SK-N-SH (cell line): ENCODE measurements at regions not wholly inside any gene's neighbourhood (a gene's known extent, or its start where the extent isn't known, plus 50 kb on each side); places are given as distances from the start of the nearest gene placed in this dataset.

ENCODE experiments used
- CTCF ChIA-PET: fragments of 300-600, 350-600 bp; formaldehyde crosslinking; extraction: SDS; loops from one replicate; lab custom pipeline; 2021; lab: Yijun Ruan, JAX
- POLR2A ChIA-PET: fragments of 350-600 bp; sonication (Branson Sonifier 250); formaldehyde crosslinking; extraction: SDS; loops from one replicate; lab custom pipeline; 2020; ENCODE audit warnings: antibody characterized with exemption, inconsistent platforms; lab: Yijun Ruan, JAX
- DNase-seq: peaks from one replicate; pipeline ENCODE4 v3.0.0; 2012
- H2AFZ ChIP-seq: fragments of 200-600 bp; sonication (generic); 2 replicates; pipeline ENCODE4 v1.8.1; 2016; ENCODE audit warnings: antibody characterized with exemption, mild to moderate bottlenecking, low read depth
- H3F3A ChIP-seq: fragments of 200-600 bp; sonication (generic); replicated peaks from 2 replicates; pipeline ENCODE3; 2016; ENCODE audit warnings: antibody characterized with exemption, mild to moderate bottlenecking; ENCODE audit not compliant: insufficient read depth
- H3K27ac ChIP-seq, 2 experiments: fragments of 200-500 bp in 1 of 2; fragments of 200-600 bp in 1 of 2; sonication (Bioruptor generic) in 1 of 2; sonication (generic), shearing (Covaris generic) in 1 of 2; 2 replicates each; pipeline versions ENCODE4 v1.5.1 to v1.6.1; 2014 to 2016; ENCODE audit warnings: low read depth in 2 of 2, inconsistent platforms in 1 of 2, low read length in 1 of 2, mild to moderate bottlenecking in 1 of 2, mixed read lengths in 1 of 2
- H3K27me3 ChIP-seq: fragments of 200-600 bp; sonication (generic), shearing (Covaris generic); 2 replicates; pipeline ENCODE4 v1.6.1; 2016; ENCODE audit warnings: mixed run types; ENCODE audit not compliant: insufficient read depth
- H3K36me3 ChIP-seq, 2 experiments: fragments of 200-500 bp in 1 of 2; fragments of 200-600 bp in 1 of 2; sonication (Bioruptor generic) in 1 of 2; sonication (generic) in 1 of 2; replicated peaks in 1 of 2; 2 replicates each; pipeline versions ENCODE3 to v1.5.1; 2014 to 2016; ENCODE audit warnings: low read length in 1 of 2, mild to moderate bottlenecking in 1 of 2; ENCODE audit not compliant: insufficient read depth in 2 of 2, control insufficient read depth in 1 of 2
- H3K4me1 ChIP-seq, 2 experiments: fragments of 200-500 bp in 1 of 2; fragments of 200-600 bp in 1 of 2; sonication (Bioruptor generic) in 1 of 2; sonication (generic), shearing (Covaris generic) in 1 of 2; 2 replicates each; pipeline versions ENCODE4 v1.5.1 to v1.6.1; 2014 to 2016; ENCODE audit warnings: low read depth in 1 of 2, low read length in 1 of 2, mixed run types in 1 of 2; ENCODE audit not compliant: insufficient read depth in 2 of 2, control insufficient read depth in 1 of 2
- H3K4me2 ChIP-seq: fragments of 200-600 bp; sonication (generic), shearing (Covaris generic); 2 replicates; pipeline ENCODE4 v1.6.1; 2017; ENCODE audit warnings: mixed run types
- H3K4me3 ChIP-seq, 2 experiments: fragments of 200-500 bp in 1 of 2; fragments of 200-600 bp in 1 of 2; sonication (Bioruptor generic) in 1 of 2; sonication (generic), shearing (Covaris generic) in 1 of 2; 2 replicates each; pipeline versions ENCODE4 v1.5.1 to v1.8.1; 2014 to 2016; ENCODE audit warnings: low read depth in 2 of 2, inconsistent platforms in 1 of 2, low read length in 1 of 2, mild to moderate bottlenecking in 1 of 2, mixed read lengths in 1 of 2, moderate library complexity in 1 of 2
- H3K79me2 ChIP-seq: fragments of 200-600 bp; sonication (generic); 2 replicates; pipeline ENCODE4 v1.8.1; 2017; ENCODE audit warnings: mild to moderate bottlenecking; ENCODE audit not compliant: insufficient read depth
- H3K9ac ChIP-seq: fragments of 200-600 bp; sonication (generic); 2 replicates; pipeline ENCODE4 v1.6.1; 2017; ENCODE audit warnings: mixed run types
- H3K9me2 ChIP-seq: fragments of 200-600 bp; sonication (generic); 2 replicates; pipeline ENCODE4 v1.6.1; 2017; ENCODE audit warnings: mixed run types
- H3K9me3 ChIP-seq: fragments of 200-600 bp; sonication (generic); 2 replicates; pipeline ENCODE4 v1.6.1; 2017; ENCODE audit warnings: mixed run types, mild to moderate bottlenecking, moderate library complexity
- H4K20me1 ChIP-seq: fragments of 200-600 bp; sonication (generic); 2 replicates; pipeline ENCODE4 v1.6.1; 2017; ENCODE audit warnings: mild to moderate bottlenecking, mixed run types; ENCODE audit not compliant: insufficient read depth
- CTCF ChIP-seq: fragments of 200-600 bp; sonication (generic); IDR thresholded peaks from 2 replicates; pipeline ENCODE4 v1.6.1; 2017; ENCODE audit warnings: antibody characterized with exemption, mild to moderate bottlenecking, moderate library complexity
- EP300 ChIP-seq, 2 experiments: IDR thresholded peaks; 2 replicates each; pipeline versions ENCODE4 v1.4.0 to v1.6.1; 2012; ENCODE audit warnings: borderline replicate concordance in 1 of 2, low read depth in 1 of 2, low read length in 1 of 2
- FOSL2 ChIP-seq: IDR thresholded peaks from 2 replicates; pipeline ENCODE4 v1.4.0; 2012; ENCODE audit warnings: low read depth, mild to moderate bottlenecking, moderate library complexity, borderline replicate concordance
- MEF2A ChIP-seq: IDR thresholded peaks from 2 replicates; pipeline ENCODE4 v1.4.0; 2012; ENCODE audit warnings: low read depth, borderline replicate concordance
- NFIC ChIP-seq: IDR thresholded peaks from 2 replicates; pipeline ENCODE4 v1.4.0; 2012; ENCODE audit warnings: borderline replicate concordance
- NRF1 ChIP-seq: IDR thresholded peaks from 2 replicates; pipeline ENCODE4 v1.6.1; 2012; ENCODE audit warnings: low read depth, mild to moderate bottlenecking, low read length
- PBX3 ChIP-seq: IDR thresholded peaks from 2 replicates; pipeline ENCODE4; 2012
- POLR2AphosphoS5 ChIP-seq: IDR thresholded peaks from 2 replicates; pipeline ENCODE4 v1.6.1; 2012; ENCODE audit warnings: low read depth, low read length
- RXRA ChIP-seq: IDR thresholded peaks from 2 replicates; pipeline ENCODE4 v1.4.0; 2012; ENCODE audit warnings: low read depth, mild to moderate bottlenecking, borderline replicate concordance
- SIN3A ChIP-seq: IDR thresholded peaks from 2 replicates; pipeline ENCODE4 v1.6.1; 2012; ENCODE audit warnings: low read depth, mild to moderate bottlenecking, low read length, moderate library complexity, borderline replicate concordance
- SMC3 ChIP-seq: IDR thresholded peaks from 2 replicates; pipeline ENCODE4 v1.6.1; 2012; ENCODE audit warnings: low read depth, low read length, improper control_type of control experiment
- TEAD4 ChIP-seq: IDR thresholded peaks from 2 replicates; pipeline ENCODE4 v1.4.0; 2012; ENCODE audit warnings: mild to moderate bottlenecking, borderline replicate concordance; ENCODE audit not compliant: insufficient read depth
- YY1 ChIP-seq: IDR thresholded peaks from 2 replicates; pipeline ENCODE4 v1.4.0; 2012; ENCODE audit warnings: low read depth, mild to moderate bottlenecking
- ZBTB33 ChIP-seq: IDR thresholded peaks from 2 replicates; pipeline ENCODE4 v1.4.0; 2012; ENCODE audit warnings: low read depth, borderline replicate concordance
- WGBS: methylation state at CpG from one replicate; pipeline ENCODE4 v1.1.6; 2017; ENCODE audit warnings: low lambda C conversion rate; 5-methylcytosine and 5-hydroxymethylcytosine counted together
- TF ChIP-seq, protein P1 (sequence below): IDR thresholded peaks from 2 replicates; pipeline ENCODE4 v1.4.0; 2012; ENCODE audit warnings: low read depth, borderline replicate concordance

GRCh38 chr21:23496729-23497128 lies 2110.6 kb downstream of the MRPL39 start:
- Histone ChIP-seq H3K27ac (no peak overlapping the region), H3K27me3 (no peaks in the 10 kb centered on the region), H2AFZ (no peak overlapping the region), H3K4me2 (no peak overlapping the region), H3K4me1 (no peaks in the 10 kb centered on the region), H3K36me3 (no peaks in the 10 kb centered on the region), H3K9ac (no peak overlapping the region), H3K9me3 (no peaks in the 10 kb centered on the region), H3K4me3 (no peak overlapping the region), H3K9me2 (no peaks in the 10 kb centered on the region), H3K79me2 (no peaks in the 10 kb centered on the region), H3F3A (no peaks in the 10 kb centered on the region), H4K20me1 (no peaks in the 10 kb centered on the region)
- CTCF ChIA-PET, result interaction anchor here (0.9 kb wide), 1 partner anchor 10 kb away, joined by 3 read pairs; no protein-coding TSS in a partner anchor
- TF ChIP-seq SIN3A (no peak), CTCF (no peak), TEAD4 (no peak), EP300 (IDR thresholded peaks at IDR 0.05; ENCODE audit: borderline replicate concordance in 1 of 2, low read depth in 1 of 2, low read length in 1 of 2) (no peak), MEF2A (no peak), ZBTB33 (no peak), YY1 (no peak), SMC3 (no peak), RXRA (no peak), NFIC (no peak), POLR2AphosphoS5 (no peak), NRF1 (no peak), PBX3 (no peak), FOSL2 (no peak)
- TF ChIP-seq, protein P1, sequence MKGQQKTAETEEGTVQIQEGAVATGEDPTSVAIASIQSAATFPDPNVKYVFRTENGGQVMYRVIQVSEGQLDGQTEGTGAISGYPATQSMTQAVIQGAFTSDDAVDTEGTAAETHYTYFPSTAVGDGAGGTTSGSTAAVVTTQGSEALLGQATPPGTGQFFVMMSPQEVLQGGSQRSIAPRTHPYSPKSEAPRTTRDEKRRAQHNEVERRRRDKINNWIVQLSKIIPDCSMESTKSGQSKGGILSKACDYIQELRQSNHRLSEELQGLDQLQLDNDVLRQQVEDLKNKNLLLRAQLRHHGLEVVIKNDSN, result no peak
- 23% methylated on average over 1 of the region's 1 CpG for WGBS
- DNase-seq, result no peak
- POLR2A ChIA-PET, result no interaction called here
